H1 (cell line): ENCODE measurements at regions not wholly inside any gene's neighbourhood (a gene's known extent, or its start where the extent isn't known, plus 50 kb on each side); places are given as distances from the start of the nearest gene placed in this dataset.
A peak's percentile ranks its signal among the peaks of the same experiment; 100 is the strongest.

Experiments used
- CTCF ChIA-PET: fragments of 300-600 bp; sonication (Branson Sonifier 250); formaldehyde crosslinking; loops from one replicate; lab custom pipeline; 2021; ENCODE audit not compliant: partially characterized antibody; lab: Charles Lee
- POLR2A ChIA-PET: fragments of 300-600 bp; sonication (Branson Sonifier 250); formaldehyde crosslinking; loops from one replicate; lab custom pipeline; 2021; ENCODE audit warnings: inconsistent platforms; ENCODE audit not compliant: partially characterized antibody; lab: Charles Lee
- DNase-seq, 2 experiments: peaks; one replicate each; pipeline versions ENCODE4 v3.0.0 to v3.0.0-alpha.2; 2010 to 2022; ENCODE audit warnings: low spot score in 2 of 2, low read depth in 1 of 2, mixed read lengths in 1 of 2
- FAIRE-seq: peaks from 2 replicates; lab custom pipeline; 2011; peaks lifted over from hg19 to GRCh38; lab: Jason Lieb, UNC
- H2AFZ ChIP-seq: 2 replicates; pipeline ENCODE4 v1.8.1; 2012; ENCODE audit warnings: low read length, inconsistent platforms
- H2AK5ac ChIP-seq: 2 replicates; pipeline ENCODE4 v1.6.1; 2013; ENCODE audit warnings: low read depth, low read length
- H2BK120ac ChIP-seq: replicated peaks from 2 replicates; pipeline ENCODE3; 2013; ENCODE audit warnings: low read depth, low read length, inconsistent platforms
- H2BK12ac ChIP-seq: 2 replicates; pipeline ENCODE4 v1.6.1; 2013; ENCODE audit warnings: low read depth, low read length
- H2BK15ac ChIP-seq: 2 replicates; pipeline ENCODE4 v1.6.1; 2013; ENCODE audit warnings: low read length
- H2BK20ac ChIP-seq: 2 replicates; pipeline ENCODE4 v1.6.1; 2013; ENCODE audit warnings: low read length
- H2BK5ac ChIP-seq: 2 replicates; pipeline ENCODE4 v1.6.1; 2013; ENCODE audit warnings: low read depth, low read length
- H3K14ac ChIP-seq: 2 replicates; pipeline ENCODE4 v1.6.1; 2013; ENCODE audit warnings: inconsistent platforms; ENCODE audit not compliant: insufficient read length
- H3K18ac ChIP-seq: 2 replicates; pipeline ENCODE4 v1.6.1; 2013; ENCODE audit warnings: low read length; ENCODE audit errors: extremely low read depth
- H3K23ac ChIP-seq: 2 replicates; pipeline ENCODE4 v1.6.1; 2013; ENCODE audit warnings: inconsistent platforms; ENCODE audit not compliant: insufficient read length
- H3K23me2 ChIP-seq: 2 replicates; pipeline ENCODE4 v1.6.1; 2013; ENCODE audit warnings: low read depth, low read length
- H3K27ac ChIP-seq: 2 replicates; pipeline ENCODE4 v1.6.1; 2011; ENCODE audit warnings: low read depth, low read length, inconsistent platforms
- H3K27me3 ChIP-seq, 4 experiments: replicated peaks in 1 of 4; 1 replicate in 1 of 4; 2 replicates in 3 of 4; pipeline versions ENCODE4 v1.6.1 to v1.8.1; 2011 to 2013; ENCODE audit warnings: low read length in 3 of 4, mild to moderate bottlenecking in 3 of 4, inconsistent platforms in 2 of 4, mixed read lengths in 2 of 4, moderate library complexity in 1 of 4; ENCODE audit not compliant: control insufficient read depth in 3 of 4, insufficient read depth in 3 of 4; ENCODE audit errors: extremely low read depth in 1 of 4
- H3K36me3 ChIP-seq, 4 experiments: 2 replicates each; pipeline versions ENCODE4 v1.6.1 to v1.8.1; 2011 to 2013; ENCODE audit warnings: mild to moderate bottlenecking in 4 of 4, low read length in 3 of 4, moderate library complexity in 2 of 4, control low read depth in 1 of 4, inconsistent platforms in 1 of 4; ENCODE audit not compliant: insufficient read depth in 4 of 4, control insufficient read depth in 2 of 4
- H3K4ac ChIP-seq: replicated peaks from 2 replicates; pipeline ENCODE3; 2013; ENCODE audit warnings: low read length, low read depth, mixed read lengths, inconsistent platforms; ENCODE audit not compliant: insufficient read length
- H3K4me1 ChIP-seq, 4 experiments: replicated peaks in 1 of 4; 1 replicate in 1 of 4; 2 replicates in 3 of 4; pipeline versions ENCODE4 v1.6.1 to v1.8.1; 2011 to 2013; ENCODE audit warnings: low read length in 3 of 4, inconsistent platforms in 2 of 4, mixed read lengths in 1 of 4; ENCODE audit not compliant: insufficient read depth in 4 of 4, control insufficient read depth in 3 of 4
- H3K4me2 ChIP-seq, 2 experiments: 2 replicates each; pipeline versions ENCODE4 v1.6.1 to v1.8.1; 2011 to 2013; ENCODE audit warnings: low read depth in 2 of 2, low read length in 2 of 2, control low read depth in 1 of 2, inconsistent platforms in 1 of 2, mild to moderate bottlenecking in 1 of 2; ENCODE audit not compliant: insufficient read depth in 1 of 2
- H3K4me3 ChIP-seq, 4 experiments: fragments of 200-600, 300-600 bp in 1 of 4; sonication (generic), shearing (Covaris generic), sonication (Bioruptor Twin) in 1 of 4; 2 replicates each; pipeline versions ENCODE4 v1.5.1 to v1.8.1; 2011 to 2016; ENCODE audit warnings: low read length in 4 of 4, low read depth in 3 of 4, control low read depth in 2 of 4, inconsistent platforms in 2 of 4, mild to moderate bottlenecking in 2 of 4, mixed read lengths in 1 of 4, moderate library complexity in 1 of 4; ENCODE audit not compliant: insufficient read depth in 2 of 4; ENCODE audit errors: extremely low read depth in 1 of 4
- H3K56ac ChIP-seq: replicated peaks from 2 replicates; pipeline ENCODE3; 2013; ENCODE audit warnings: low read depth, mild to moderate bottlenecking, mixed read lengths, low read length, inconsistent platforms; ENCODE audit not compliant: insufficient read length
- H3K79me1 ChIP-seq: 2 replicates; pipeline ENCODE4 v1.6.1; 2013; ENCODE audit warnings: low read depth, low read length, control low read depth
- H3K79me2 ChIP-seq, 2 experiments: 2 replicates each; pipeline versions ENCODE4 v1.6.1 to v1.8.1; 2012 to 2013; ENCODE audit warnings: low read length in 2 of 2, mild to moderate bottlenecking in 2 of 2, inconsistent platforms in 1 of 2; ENCODE audit not compliant: insufficient read depth in 2 of 2, control insufficient read depth in 1 of 2
- H3K9ac ChIP-seq, 4 experiments: replicated peaks in 1 of 4; 1 replicate in 1 of 4; 2 replicates in 3 of 4; pipeline versions ENCODE4 v1.6.1 to v1.8.1; 2011 to 2013; ENCODE audit warnings: low read depth in 3 of 4, low read length in 3 of 4, control low read depth in 2 of 4, mild to moderate bottlenecking in 2 of 4, moderate library complexity in 2 of 4, inconsistent platforms in 1 of 4; ENCODE audit errors: extremely low read depth in 1 of 4
- H3K9me3 ChIP-seq, 2 experiments: 2 replicates each; pipeline versions ENCODE4 v1.6.1 to v1.8.1; 2012 to 2013; ENCODE audit warnings: mild to moderate bottlenecking in 2 of 2, moderate library complexity in 2 of 2, control low read depth in 1 of 2, inconsistent platforms in 1 of 2, low read depth in 1 of 2, low read length in 1 of 2, mixed read lengths in 1 of 2; ENCODE audit not compliant: insufficient read depth in 2 of 2
- H4K20me1 ChIP-seq, 2 experiments: replicated peaks in 1 of 2; 2 replicates each; pipeline versions ENCODE3 to v1.8.1; 2011 to 2013; ENCODE audit warnings: inconsistent platforms in 2 of 2, low read length in 2 of 2, mild to moderate bottlenecking in 1 of 2; ENCODE audit not compliant: insufficient read depth in 2 of 2, control insufficient read depth in 1 of 2
- H4K5ac ChIP-seq: 2 replicates; pipeline ENCODE4 v1.6.1; 2013; ENCODE audit warnings: low read length, low read depth, mixed read lengths, inconsistent platforms; ENCODE audit not compliant: insufficient read length
- H4K8ac ChIP-seq: 2 replicates; pipeline ENCODE4 v1.8.0; 2013; ENCODE audit warnings: mild to moderate bottlenecking, moderate library complexity, low read length, inconsistent platforms; ENCODE audit not compliant: insufficient read depth; ENCODE audit errors: extremely low read depth
- H4K91ac ChIP-seq: replicated peaks from 2 replicates; pipeline ENCODE3; 2013; ENCODE audit warnings: low read length, mixed read lengths, inconsistent platforms; ENCODE audit not compliant: insufficient read length
- BRCA1 ChIP-seq: IDR thresholded peaks from 2 replicates; pipeline ENCODE4 v1.6.1; 2012; ENCODE audit warnings: low read depth, low read length, improper control_type of control experiment
- EGR1 ChIP-seq: IDR thresholded peaks from 2 replicates; pipeline ENCODE4 v1.6.1; 2011; ENCODE audit warnings: low read depth, low read length, borderline replicate concordance
- EP300 ChIP-seq, 2 experiments: IDR thresholded peaks; 1 replicate in 1 of 2; 2 replicates in 1 of 2; pipeline ENCODE4 v1.6.1; 2011 to 2012; ENCODE audit warnings: low read depth in 2 of 2, low read length in 2 of 2, mild to moderate bottlenecking in 2 of 2, borderline replicate concordance in 1 of 2, inconsistent platforms in 1 of 2, moderate library complexity in 1 of 2
- HDAC2 ChIP-seq, 2 experiments: fragments of 300-600 bp in 1 of 2; sonication (generic) in 1 of 2; IDR thresholded peaks; 2 replicates each; pipeline ENCODE4 v1.6.1; 2011 to 2012; ENCODE audit warnings: low read depth in 2 of 2, low read length in 2 of 2, mild to moderate bottlenecking in 2 of 2, moderate library complexity in 2 of 2, borderline replicate concordance in 1 of 2, inconsistent platforms in 1 of 2
- JUN ChIP-seq: IDR thresholded peaks from 2 replicates; pipeline ENCODE4 v1.6.1; 2011; ENCODE audit warnings: low read depth, mild to moderate bottlenecking, improper control_type of control experiment, low read length
- KDM4A ChIP-seq: IDR thresholded peaks from one replicate; pipeline ENCODE4 v1.7.1; 2012; ENCODE audit warnings: low read depth, mild to moderate bottlenecking, moderate library complexity, low read length, inconsistent platforms; ENCODE audit not compliant: severe bottlenecking
- SRF ChIP-seq: IDR thresholded peaks from 2 replicates; pipeline ENCODE4 v1.6.1; 2011; ENCODE audit warnings: mild to moderate bottlenecking, low read depth, low read length, moderate library complexity
- WGBS, 2 experiments: shearing (Covaris generic) in 1 of 2; methylation state at CpG; one replicate each; pipeline versions ENCODE4 v1.1.6 to v1.1.7; 2013 to 2015; ENCODE audit warnings: low lambda C conversion rate in 2 of 2, mixed read lengths in 2 of 2, inconsistent platforms in 1 of 2, low coverage in 1 of 2, missing lambda C conversion rate in 1 of 2; ENCODE audit not compliant: insufficient replicate concordance in 2 of 2, insufficient coverage in 1 of 2, insufficient read length in 1 of 2; ENCODE audit errors: extremely low coverage in 1 of 2, missing lambda C conversion rate in 1 of 2; 5-methylcytosine and 5-hydroxymethylcytosine counted together

DNA sequence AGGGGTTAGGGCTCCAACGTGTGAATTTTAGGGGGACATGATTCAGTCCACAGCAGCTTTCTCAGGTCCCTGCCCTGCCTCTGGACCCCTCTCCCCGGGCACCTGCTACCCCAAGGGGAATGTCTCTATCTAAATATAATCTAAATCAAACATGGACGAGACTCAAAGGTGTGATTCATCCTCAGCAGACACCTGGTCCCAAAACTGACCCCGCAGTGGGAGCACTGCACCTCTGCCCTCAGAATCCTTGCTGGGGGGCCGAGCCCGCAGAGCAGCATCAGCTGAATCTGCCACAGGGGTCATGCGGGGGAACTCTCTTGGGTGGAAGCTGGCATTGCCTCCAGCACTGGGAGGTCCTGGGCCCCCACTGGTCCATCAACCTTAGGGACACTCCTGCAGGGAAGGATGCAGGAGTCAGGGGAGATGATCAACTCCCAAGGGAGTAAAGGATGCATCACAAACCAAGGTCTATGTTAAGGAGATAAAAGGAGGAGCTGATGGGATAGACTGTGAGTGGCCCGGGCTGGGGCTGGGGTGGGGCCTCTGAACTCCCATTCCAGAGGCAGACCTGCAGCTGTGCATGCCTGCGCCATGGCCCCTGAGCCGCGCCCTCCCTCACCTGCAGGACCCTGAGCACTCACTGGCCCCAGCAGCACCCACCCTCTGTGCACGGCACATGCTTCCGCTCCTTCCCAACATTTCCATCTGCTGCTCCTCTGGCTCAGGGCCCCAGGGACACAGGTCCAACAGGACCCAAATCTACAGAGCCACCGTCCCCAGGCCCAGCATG lies 54.0 kb downstream of the ADRA2C start:
- no peak overlapping the region for H3K18ac ChIP-seq
- no peaks in the 10 kb centered on the region for H4K20me1 ChIP-seq
- no peak overlapping the region for H2AK5ac ChIP-seq
- no peak overlapping the region for H4K91ac ChIP-seq
- no peak overlapping the region; the same call in 1 of the 2 replicates for H2BK12ac ChIP-seq
- H3K9ac ChIP-seq: no peak overlapping the region
- no peak overlapping the region for H2BK120ac ChIP-seq
- no peaks in the 10 kb centered on the region for H3K36me3 ChIP-seq
- CTCF ChIA-PET: interaction anchor here (0.9 to 5.9 kb wide), 9 partner anchors 10 to 61 kb away, joined by 3 to 38 read pairs (median 4); no protein-coding TSS in a partner anchor
- H4K8ac ChIP-seq: no peak overlapping the region
- WGBS, 2 experiments: 87% methylated on average over 11 of the region's 14 CpGs; no CpG with 5 or more reads in 1 of the 2 experiments
- H3K4me3 ChIP-seq: no peak overlapping the region
- DNase-seq (no peak), FAIRE-seq (no peak)
- H3K14ac ChIP-seq: no peak overlapping the region
- no peaks in the 10 kb centered on the region; a peak in 1 of 7 replicates for H3K27me3 ChIP-seq
- no peak overlapping the region for H2AFZ ChIP-seq
- POLR2A ChIA-PET: interaction anchor here (0.7 to 1.1 kb wide), 3 partner anchors 8 to 59 kb away, joined by 3 to 4 read pairs (median 3); no protein-coding TSS in a partner anchor
- H3K79me2 ChIP-seq: no peaks in the 10 kb centered on the region
- H2BK20ac ChIP-seq: no peak overlapping the region
- no peak overlapping the region for H4K5ac ChIP-seq
- no peak overlapping the region; the same call in 1 of the 2 replicates for H2BK15ac ChIP-seq
- peak overlapping the region; percentile 58 for H3K4ac ChIP-seq
- 0 out of 4 replicates have a peak, but pooled peaks cover 0 to 3% of the 10 kb centered on the region in 2 experiments for H3K9me3 ChIP-seq
- H3K27ac ChIP-seq: no peak overlapping the region
- H3K23me2 ChIP-seq: no peaks in the 10 kb centered on the region; the same call in 1 of the 2 replicates
- H3K23ac ChIP-seq: no peak overlapping the region
- H3K79me1 ChIP-seq: no peaks in the 10 kb centered on the region
- no peak overlapping the region for H2BK5ac ChIP-seq
- no peak overlapping the region for H3K4me2 ChIP-seq
- no peak overlapping the region for H3K56ac ChIP-seq
- peaks cover 0 to 13% (median 5%) of the 10 kb centered on the region in 4 experiments; a peak in 5 of 7 replicates for H3K4me1 ChIP-seq
- TF ChIP-seq KDM4A (no peak), EP300 (IDR thresholded peaks at IDR 0.05; ENCODE audit: borderline replicate concordance in 1 of 2, low read depth in 2 of 2, low read length in 2 of 2) (no peak), HDAC2 (IDR thresholded peaks at IDR 0.05; ENCODE audit: borderline replicate concordance in 1 of 2, low read depth in 2 of 2, low read length in 2 of 2) (no peak), SRF (no peak), EGR1 (no peak), JUN (no peak), BRCA1 (no peak)
